SU-DHL-6 (cell line): ENCODE measurements at regions not wholly inside any gene's neighbourhood (a gene's known extent, or its start where the extent isn't known, plus 50 kb on each side); places are given as distances from the start of the nearest gene placed in this dataset.

Experiments used
- EZH2phosphoT487 ChIP-seq: fragments of 200-600 bp; sonication (generic), shearing (Covaris generic); conservative IDR thresholded peaks from 2 replicates; pipeline ENCODE4 v1.6.1; 2018; ENCODE audit warnings: mild to moderate bottlenecking, antibody characterized with exemption, low read length, moderate library complexity, mixed read lengths
- TF ChIP-seq, protein P1 (sequence below): fragments of 200-600 bp; sonication (generic); IDR thresholded peaks from one replicate; pipeline ENCODE4 v1.5.1; 2017; ENCODE audit warnings: antibody characterized with exemption, mild to moderate bottlenecking, low read length, moderate library complexity; ENCODE audit not compliant: insufficient read depth, poor library complexity, severe bottlenecking

DNA sequence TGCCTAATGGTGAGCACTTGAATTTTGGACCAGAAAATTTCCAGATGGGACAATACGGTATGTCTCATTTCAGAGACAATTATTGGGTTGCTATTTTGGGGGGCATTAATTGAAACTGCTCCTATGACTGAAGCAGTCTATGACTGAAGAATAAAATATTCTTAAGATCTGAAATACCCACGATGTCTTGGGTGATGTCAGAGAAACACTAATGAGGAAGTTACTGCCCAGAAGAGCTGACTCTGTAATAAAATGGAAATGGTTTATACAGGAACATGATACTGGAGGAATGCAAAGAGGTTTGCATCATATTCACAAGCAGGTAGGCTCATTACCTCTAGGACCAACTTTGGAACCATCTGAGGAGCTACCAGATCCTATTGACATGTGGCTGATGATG lies 68.7 kb downstream of the IL12A start:
- TF ChIP-seq, protein P1, sequence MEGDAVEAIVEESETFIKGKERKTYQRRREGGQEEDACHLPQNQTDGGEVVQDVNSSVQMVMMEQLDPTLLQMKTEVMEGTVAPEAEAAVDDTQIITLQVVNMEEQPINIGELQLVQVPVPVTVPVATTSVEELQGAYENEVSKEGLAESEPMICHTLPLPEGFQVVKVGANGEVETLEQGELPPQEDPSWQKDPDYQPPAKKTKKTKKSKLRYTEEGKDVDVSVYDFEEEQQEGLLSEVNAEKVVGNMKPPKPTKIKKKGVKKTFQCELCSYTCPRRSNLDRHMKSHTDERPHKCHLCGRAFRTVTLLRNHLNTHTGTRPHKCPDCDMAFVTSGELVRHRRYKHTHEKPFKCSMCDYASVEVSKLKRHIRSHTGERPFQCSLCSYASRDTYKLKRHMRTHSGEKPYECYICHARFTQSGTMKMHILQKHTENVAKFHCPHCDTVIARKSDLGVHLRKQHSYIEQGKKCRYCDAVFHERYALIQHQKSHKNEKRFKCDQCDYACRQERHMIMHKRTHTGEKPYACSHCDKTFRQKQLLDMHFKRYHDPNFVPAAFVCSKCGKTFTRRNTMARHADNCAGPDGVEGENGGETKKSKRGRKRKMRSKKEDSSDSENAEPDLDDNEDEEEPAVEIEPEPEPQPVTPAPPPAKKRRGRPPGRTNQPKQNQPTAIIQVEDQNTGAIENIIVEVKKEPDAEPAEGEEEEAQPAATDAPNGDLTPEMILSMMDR: no peak
- TF ChIP-seq EZH2phosphoT487: no peak
